CD4-positive, alpha-beta T cell treated with Interleukin-6 at 100 ng/mL for 8 hours (primary cell): ENCODE measurements at regions not wholly inside any gene's neighbourhood (a gene's known extent, or its start where the extent isn't known, plus 50 kb on each side); places are given as distances from the start of the nearest gene placed in this dataset.

ENCODE experiments used
- DNase-seq: peaks from one replicate; pipeline ENCODE4 v3.0.0-alpha.2; 2020; ENCODE audit warnings: mixed read lengths, low spot score

GRCh38 chr14:22415605-22415959, 173.4 kb downstream of the DAD1 start:
- no peak for DNase-seq

GRCh38 chr14:22414876-22415604, 174.0 kb downstream of the DAD1 start:
- DNase-seq, result no peak

GRCh38 chr14:22412926-22413411, 176.1 kb downstream of the DAD1 start:
- no peak for DNase-seq

- no peak for DNase-seq
These were observed 177.5 kb downstream of the DAD1 start for GRCh38 chr14:22411398-22412055.

- DNase-seq, result no peak
These were observed 178.5 kb downstream of the DAD1 start for GRCh38 chr14:22410497-22410896.

DNA sequence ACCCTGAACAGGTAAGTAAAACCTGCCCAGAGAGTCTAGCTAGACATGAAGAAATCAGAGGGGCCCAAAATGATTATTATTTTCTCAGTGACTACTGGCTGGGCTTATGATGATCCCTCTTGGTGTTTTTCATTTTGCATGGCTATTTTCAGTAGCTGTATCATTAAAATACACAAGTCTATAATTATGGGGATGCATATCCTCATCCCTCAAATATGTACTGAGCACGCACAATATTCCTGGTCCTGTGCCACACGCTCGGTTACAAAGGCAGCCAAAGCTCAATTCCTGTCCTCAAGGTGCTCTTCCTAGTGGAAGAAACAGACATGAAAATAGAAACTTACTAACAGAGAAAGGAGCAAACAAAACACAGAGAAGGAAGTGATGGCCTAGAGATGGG, 180.0 kb downstream of the DAD1 start:
- no peak for DNase-seq

- no peak for DNase-seq
These were observed 180.5 kb downstream of the DAD1 start for GRCh38 chr14:22408547-22408946.

- DNase-seq, result no peak
These were observed 182.0 kb downstream of the DAD1 start for GRCh38 chr14:22407033-22407432.

GRCh38 chr14:22405201-22405600, 183.8 kb downstream of the DAD1 start:
- no peak for DNase-seq

- DNase-seq, result no peak
These were observed 185.7 kb downstream of the DAD1 start for GRCh38 chr14:22403296-22403695.

DNA sequence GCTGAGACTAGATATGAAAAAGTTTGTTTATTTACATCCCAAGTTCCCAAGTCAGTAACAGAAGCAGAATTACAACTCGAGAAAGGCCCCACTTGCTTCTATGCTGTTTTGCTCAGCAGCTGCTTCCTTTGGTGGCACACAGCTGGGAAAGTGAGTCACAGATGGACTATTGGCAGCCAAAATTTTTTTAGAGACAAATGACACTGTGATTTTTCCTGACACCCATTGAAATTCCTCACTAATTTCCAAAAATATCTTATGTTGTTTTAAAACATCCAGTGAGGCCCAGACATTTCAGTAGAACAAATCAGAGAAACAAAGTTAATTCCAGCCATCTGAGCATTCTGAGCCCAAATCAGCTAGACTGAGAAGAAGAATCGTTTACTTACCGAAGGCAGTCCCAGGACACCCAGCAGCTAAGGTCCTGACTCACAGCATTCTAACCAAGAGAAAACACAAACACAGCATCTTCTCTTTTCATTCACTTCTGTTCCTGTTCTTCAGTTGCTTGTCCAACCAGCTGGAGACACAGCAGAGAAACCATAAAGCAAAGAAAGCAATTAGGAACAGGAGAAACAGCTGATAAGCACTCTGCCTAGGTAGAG, 188.3 kb downstream of the DAD1 start:
- no peak for DNase-seq

GRCh38 chr14:22399776-22400175, 189.2 kb downstream of the DAD1 start:
- no peak for DNase-seq

DNA sequence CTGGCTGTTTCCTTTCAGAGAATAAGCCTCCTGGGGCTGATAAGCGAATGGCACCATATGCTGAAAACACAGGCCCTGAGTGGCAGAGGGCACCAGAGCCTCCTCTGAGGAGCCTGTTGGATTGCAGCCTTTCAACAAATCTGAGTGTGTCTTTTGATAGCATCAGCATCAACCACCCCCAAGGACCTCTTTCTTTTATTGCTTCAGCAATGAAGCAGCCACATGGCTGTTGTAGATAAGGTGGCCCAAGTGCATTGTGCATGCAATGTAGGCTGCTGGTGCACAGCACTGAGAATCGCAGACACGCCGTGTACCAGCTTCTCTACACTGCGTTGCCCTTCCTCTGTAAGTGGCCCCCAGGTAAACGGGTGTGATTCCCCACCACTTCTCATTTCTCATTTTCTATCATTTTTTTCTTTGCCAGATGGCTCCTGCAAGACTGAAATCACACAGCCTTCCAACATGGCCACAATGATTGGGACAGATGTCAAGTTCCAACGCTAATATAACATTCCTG, 191.7 kb downstream of the DAD1 start:
- no peak for DNase-seq

- no peak for DNase-seq
These were observed 193.2 kb downstream of the DAD1 start for GRCh38 chr14:22395803-22396202.

- no peak for DNase-seq
These were observed 194.4 kb downstream of the DAD1 start for GRCh38 chr14:22394616-22395015.

DNA sequence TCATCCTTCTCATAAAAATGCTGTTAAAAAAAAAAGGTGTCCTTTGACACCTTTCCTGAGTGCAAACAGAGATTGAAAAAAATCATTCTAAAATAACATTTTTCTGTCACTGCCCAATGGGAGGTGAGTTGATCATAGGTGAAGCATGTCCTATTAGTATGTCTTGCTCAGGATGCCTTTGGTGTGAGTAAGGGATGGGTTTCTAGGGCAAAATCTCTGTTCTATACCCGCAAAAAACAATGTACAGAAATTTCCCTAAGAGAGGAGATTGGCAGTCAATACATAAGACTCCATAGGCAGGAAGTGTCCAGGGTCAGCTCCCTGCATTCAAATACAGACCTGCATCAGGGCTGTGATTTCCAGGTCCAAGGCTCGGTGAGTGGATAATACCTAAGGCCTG, 195.2 kb downstream of the DAD1 start:
- DNase-seq, result no peak

- no peak for DNase-seq
These were observed 197.0 kb downstream of the DAD1 start for GRCh38 chr14:22391908-22392565.

DNA sequence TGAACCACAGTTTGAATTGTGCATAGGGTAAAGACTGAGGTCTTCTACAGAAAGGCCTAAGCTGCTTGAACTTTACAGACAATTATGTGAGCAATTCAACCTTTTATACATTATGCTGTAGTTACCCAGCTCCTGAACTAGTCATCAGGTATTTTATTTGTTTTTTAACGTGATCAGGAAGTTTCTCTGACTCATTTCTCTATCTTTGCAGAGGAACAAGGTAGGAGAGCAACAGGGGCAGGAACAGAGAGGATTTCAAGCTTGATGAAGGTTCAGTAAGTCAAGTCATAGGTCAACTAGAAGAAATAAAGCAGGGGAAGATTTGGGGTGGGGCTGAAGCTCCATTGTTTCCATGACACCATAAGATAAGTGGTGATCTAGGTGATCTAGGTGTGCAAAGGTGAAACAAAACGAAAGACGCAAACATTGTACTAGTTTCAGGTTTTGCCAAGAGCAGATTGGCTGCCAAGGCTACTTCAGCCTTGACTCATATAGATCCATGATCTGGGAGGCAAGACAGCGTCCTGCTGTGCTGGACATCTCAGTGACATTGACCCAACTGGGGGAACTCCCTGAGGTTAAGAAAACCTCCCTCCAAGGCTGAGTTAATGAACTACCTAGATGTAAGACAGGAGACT, 198.1 kb downstream of the DAD1 start:
- no peak for DNase-seq

GRCh38 chr14:22390195-22390594, 198.8 kb downstream of the DAD1 start:
- no peak for DNase-seq

- no peak for DNase-seq
These were observed 200.1 kb downstream of the DAD1 start for GRCh38 chr14:22388669-22389595.

- no peak for DNase-seq
These were observed 201.2 kb downstream of the DAD1 start for GRCh38 chr14:22387776-22388241.
